ENCODE measurements at regions not wholly inside any gene's neighbourhood (a gene's known extent, or its start where the extent isn't known, plus 50 kb on each side); places are given as distances from the start of the nearest gene placed in this dataset.

- TF ChIP-seq CTCF (IDR thresholded peaks at IDR 0.05; ENCODE audit: insufficient read depth, low read length, poor library complexity, severe bottlenecking) (no peak), EZH2phosphoT487 (conservative IDR thresholded peaks at IDR 0.05; ENCODE audit: low read length) (no peak)
These were observed 719.8 kb downstream of the INHBA start for GRCh38 chr7:40983111-40983510.

Data from SU-DHL-6 (cell line).